Fibroblast of lung (primary cell): ENCODE measurements at regions not wholly inside any gene's neighbourhood (a gene's known extent, or its start where the extent isn't known, plus 50 kb on each side); places are given as distances from the start of the nearest gene placed in this dataset.

Experiments used
- EZH2 ChIP-seq: IDR thresholded peaks from 2 replicates; pipeline ENCODE4 v1.5.1; 2012; ENCODE audit warnings: low read length, control low read depth, mild to moderate bottlenecking; ENCODE audit errors: missing control alignments
- TF ChIP-seq, protein P1 (sequence below), 2 donors: IDR thresholded peaks in 1 of 2; conservative IDR thresholded peaks in 1 of 2; 1 replicate in 1 of 2; 2 replicates in 1 of 2; pipeline ENCODE4 v1.5.1; 2011 to 2012; ENCODE audit warnings: low read length in 2 of 2, control low read depth in 1 of 2, inconsistent platforms in 1 of 2, low read depth in 1 of 2, mild to moderate bottlenecking in 1 of 2

DNA sequence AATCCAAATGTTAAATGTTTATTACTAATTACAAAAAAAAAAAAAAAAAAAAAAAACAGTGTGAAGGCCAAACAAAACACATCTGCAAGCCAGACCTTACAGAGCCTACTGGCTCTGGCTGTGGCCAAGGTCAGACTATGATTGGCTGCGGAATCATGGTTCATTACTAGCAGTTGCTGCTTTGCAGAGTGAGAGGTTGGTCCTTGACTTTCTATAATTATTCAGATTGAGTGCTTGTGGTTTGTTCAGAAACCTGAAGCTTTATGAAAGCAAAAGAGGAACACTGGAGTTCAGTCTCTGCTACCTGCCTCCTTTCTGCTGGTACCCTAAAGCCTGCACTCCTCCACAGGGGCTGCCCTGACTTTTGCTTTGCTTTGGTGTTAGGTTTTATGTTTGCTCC, 550.9 kb downstream of the BCL11B start:
- TF ChIP-seq, protein P1, sequence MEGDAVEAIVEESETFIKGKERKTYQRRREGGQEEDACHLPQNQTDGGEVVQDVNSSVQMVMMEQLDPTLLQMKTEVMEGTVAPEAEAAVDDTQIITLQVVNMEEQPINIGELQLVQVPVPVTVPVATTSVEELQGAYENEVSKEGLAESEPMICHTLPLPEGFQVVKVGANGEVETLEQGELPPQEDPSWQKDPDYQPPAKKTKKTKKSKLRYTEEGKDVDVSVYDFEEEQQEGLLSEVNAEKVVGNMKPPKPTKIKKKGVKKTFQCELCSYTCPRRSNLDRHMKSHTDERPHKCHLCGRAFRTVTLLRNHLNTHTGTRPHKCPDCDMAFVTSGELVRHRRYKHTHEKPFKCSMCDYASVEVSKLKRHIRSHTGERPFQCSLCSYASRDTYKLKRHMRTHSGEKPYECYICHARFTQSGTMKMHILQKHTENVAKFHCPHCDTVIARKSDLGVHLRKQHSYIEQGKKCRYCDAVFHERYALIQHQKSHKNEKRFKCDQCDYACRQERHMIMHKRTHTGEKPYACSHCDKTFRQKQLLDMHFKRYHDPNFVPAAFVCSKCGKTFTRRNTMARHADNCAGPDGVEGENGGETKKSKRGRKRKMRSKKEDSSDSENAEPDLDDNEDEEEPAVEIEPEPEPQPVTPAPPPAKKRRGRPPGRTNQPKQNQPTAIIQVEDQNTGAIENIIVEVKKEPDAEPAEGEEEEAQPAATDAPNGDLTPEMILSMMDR (conservative IDR thresholded peaks at IDR 0.05 in 1 of 2, IDR thresholded peaks at IDR 0.05 in 1 of 2; ENCODE audit: low read depth in 1 of 2, low read length in 2 of 2), result no peak
- TF ChIP-seq EZH2, result no peak
